Activated T-cell treated with anti-CD3 and anti-CD28 coated beads, Interleukin-2, amount 50 U/mL, for 24 hours (primary cell): ENCODE measurements at regions not wholly inside any gene's neighbourhood (a gene's known extent, or its start where the extent isn't known, plus 50 kb on each side); places are given as distances from the start of the nearest gene placed in this dataset.

Experiments
- DNase-seq: peaks from one replicate; pipeline ENCODE4 v3.0.0-alpha.2; 2020
- H3K27ac Mint-ChIP-seq: 2 replicates; pipeline ENCODE4 v1.8.0; 2020; ENCODE audit warnings: mild to moderate bottlenecking, mixed read lengths
- H3K27me3 Mint-ChIP-seq: 2 replicates; pipeline ENCODE4 v1.8.0; 2020; ENCODE audit warnings: mixed read lengths
- H3K36me3 Mint-ChIP-seq: 2 replicates; pipeline ENCODE4 v1.8.0; 2020; ENCODE audit warnings: low read depth, mixed read lengths
- H3K4me1 Mint-ChIP-seq: 2 replicates; pipeline ENCODE4 v1.8.0; 2020; ENCODE audit warnings: low read depth, mixed read lengths
- H3K4me3 Mint-ChIP-seq: 2 replicates; pipeline ENCODE4 v1.8.0; 2020; ENCODE audit warnings: mild to moderate bottlenecking, moderate library complexity, mixed read lengths
- H3K9me3 Mint-ChIP-seq: 2 replicates; pipeline ENCODE4 v1.8.0; 2020; ENCODE audit warnings: mixed read lengths

GRCh38 chr6:140992678-140993077 lies 1140.0 kb upstream of the GJE1 start:
- H3K4me3 Mint-ChIP-seq = no peak overlapping the region
- H3K36me3 Mint-ChIP-seq = no peaks in the 10 kb centered on the region
- no peak for DNase-seq
- no peaks in the 10 kb centered on the region for H3K4me1 Mint-ChIP-seq
- peaks cover 4% of the 10 kb centered on the region for H3K27me3 Mint-ChIP-seq
- peaks cover 2% of the 10 kb centered on the region for H3K9me3 Mint-ChIP-seq
- no peak overlapping the region for H3K27ac Mint-ChIP-seq

GRCh38 chr6:140988780-140989179 lies 1143.9 kb upstream of the GJE1 start:
- no peak overlapping the region for H3K27ac Mint-ChIP-seq
- peaks cover 4% of the 10 kb centered on the region for H3K27me3 Mint-ChIP-seq
- no peak for DNase-seq
- H3K4me1 Mint-ChIP-seq = no peaks in the 10 kb centered on the region
- H3K4me3 Mint-ChIP-seq = no peak overlapping the region
- H3K9me3 Mint-ChIP-seq = peaks cover 2% of the 10 kb centered on the region
- H3K36me3 Mint-ChIP-seq = no peaks in the 10 kb centered on the region

- Mint-ChIP-seq H3K4me1 (no peaks in the 10 kb centered on the region), H3K9me3 (peaks cover 2% of the 10 kb centered on the region), H3K36me3 (no peaks in the 10 kb centered on the region), H3K4me3 (no peak overlapping the region), H3K27me3 (peaks cover 4% of the 10 kb centered on the region), H3K27ac (no peak overlapping the region)
- DNase-seq = no peak
Observed at GRCh38 chr6:140987364-140988155, 1145.2 kb upstream of the GJE1 start.

- H3K27me3 Mint-ChIP-seq = peaks cover 4% of the 10 kb centered on the region
- no peaks in the 10 kb centered on the region for H3K36me3 Mint-ChIP-seq
Observed at GRCh38 chr6:140985679-140986275, 1146.9 kb upstream of the GJE1 start.

GRCh38 chr6:140980265-140980887 lies 1152.3 kb upstream of the GJE1 start:
- Mint-ChIP-seq H3K27me3 (no peaks in the 10 kb centered on the region), H3K36me3 (no peaks in the 10 kb centered on the region), H3K9me3 (no peaks in the 10 kb centered on the region), H3K27ac (no peak overlapping the region), H3K4me3 (no peak overlapping the region), H3K4me1 (no peaks in the 10 kb centered on the region)
- no peak for DNase-seq

More at GRCh38 chr6:140985679-140986275, 1146.9 kb upstream of the GJE1 start:
- H3K4me3 Mint-ChIP-seq = no peak overlapping the region
- H3K4me1 Mint-ChIP-seq = no peaks in the 10 kb centered on the region
- no peak overlapping the region for H3K27ac Mint-ChIP-seq
- no peak for DNase-seq
- H3K9me3 Mint-ChIP-seq = no peaks in the 10 kb centered on the region

- Mint-ChIP-seq H3K4me3 (no peak overlapping the region), H3K4me1 (no peaks in the 10 kb centered on the region), H3K27ac (no peak overlapping the region), H3K27me3 (no peaks in the 10 kb centered on the region), H3K9me3 (no peaks in the 10 kb centered on the region), H3K36me3 (no peaks in the 10 kb centered on the region)
- no peak for DNase-seq
Observed at GRCh38 chr6:140979642-140980091, 1153.1 kb upstream of the GJE1 start.

- H3K27me3 Mint-ChIP-seq = no peaks in the 10 kb centered on the region
- DNase-seq = no peak
- H3K36me3 Mint-ChIP-seq = no peaks in the 10 kb centered on the region
- H3K4me1 Mint-ChIP-seq = no peaks in the 10 kb centered on the region
- H3K4me3 Mint-ChIP-seq = no peak overlapping the region
- no peaks in the 10 kb centered on the region for H3K9me3 Mint-ChIP-seq
- no peak overlapping the region for H3K27ac Mint-ChIP-seq
Observed at GRCh38 chr6:140977403-140977802, 1155.3 kb upstream of the GJE1 start.

- H3K27me3 Mint-ChIP-seq = no peaks in the 10 kb centered on the region
- no peaks in the 10 kb centered on the region for H3K36me3 Mint-ChIP-seq
- DNase-seq = no peak
- no peak overlapping the region for H3K27ac Mint-ChIP-seq
- H3K9me3 Mint-ChIP-seq = peaks cover 2% of the 10 kb centered on the region
- H3K4me3 Mint-ChIP-seq = no peak overlapping the region
- no peaks in the 10 kb centered on the region for H3K4me1 Mint-ChIP-seq
Observed at GRCh38 chr6:140976806-140977205, 1155.9 kb upstream of the GJE1 start.

GRCh38 chr6:140970485-140970884 lies 1162.2 kb upstream of the GJE1 start:
- no peak overlapping the region for H3K27ac Mint-ChIP-seq
- no peak overlapping the region for H3K4me3 Mint-ChIP-seq
- DNase-seq = no peak
- peaks cover 6% of the 10 kb centered on the region for H3K9me3 Mint-ChIP-seq
- H3K27me3 Mint-ChIP-seq = peaks cover 3% of the 10 kb centered on the region
- H3K4me1 Mint-ChIP-seq = no peaks in the 10 kb centered on the region
- no peaks in the 10 kb centered on the region for H3K36me3 Mint-ChIP-seq

GRCh38 chr6:140968062-140968461 lies 1164.7 kb upstream of the GJE1 start:
- no peak for DNase-seq
- H3K27me3 Mint-ChIP-seq = peaks cover 6% of the 10 kb centered on the region
- H3K4me1 Mint-ChIP-seq = no peaks in the 10 kb centered on the region
- peaks cover 6% of the 10 kb centered on the region for H3K9me3 Mint-ChIP-seq
- no peak overlapping the region for H3K27ac Mint-ChIP-seq
- no peaks in the 10 kb centered on the region for H3K36me3 Mint-ChIP-seq
- no peak overlapping the region for H3K4me3 Mint-ChIP-seq

GRCh38 chr6:140966676-140967075 lies 1166.0 kb upstream of the GJE1 start:
- peaks cover 4% of the 10 kb centered on the region for H3K9me3 Mint-ChIP-seq
- H3K36me3 Mint-ChIP-seq = no peaks in the 10 kb centered on the region
- no peak overlapping the region for H3K27ac Mint-ChIP-seq
- H3K4me3 Mint-ChIP-seq = no peak overlapping the region
- H3K27me3 Mint-ChIP-seq = peaks cover 6% of the 10 kb centered on the region
- H3K4me1 Mint-ChIP-seq = no peaks in the 10 kb centered on the region
- DNase-seq = no peak

- peaks cover 3% of the 10 kb centered on the region for H3K27me3 Mint-ChIP-seq
- H3K36me3 Mint-ChIP-seq = no peaks in the 10 kb centered on the region
- H3K4me1 Mint-ChIP-seq = no peaks in the 10 kb centered on the region
- H3K4me3 Mint-ChIP-seq = no peak overlapping the region
- H3K27ac Mint-ChIP-seq = no peak overlapping the region
- H3K9me3 Mint-ChIP-seq = no peaks in the 10 kb centered on the region
- no peak for DNase-seq
Observed at GRCh38 chr6:140960566-140960965, 1172.2 kb upstream of the GJE1 start.

GRCh38 chr6:140957386-140957785 lies 1175.3 kb upstream of the GJE1 start:
- Mint-ChIP-seq H3K36me3 (no peaks in the 10 kb centered on the region), H3K27me3 (no peaks in the 10 kb centered on the region), H3K4me1 (no peaks in the 10 kb centered on the region), H3K4me3 (no peak overlapping the region), H3K27ac (no peak overlapping the region), H3K9me3 (no peaks in the 10 kb centered on the region)
- DNase-seq = no peak

- no peak for DNase-seq
- no peak overlapping the region for H3K27ac Mint-ChIP-seq
- no peak overlapping the region for H3K4me3 Mint-ChIP-seq
- no peaks in the 10 kb centered on the region for H3K36me3 Mint-ChIP-seq
- no peaks in the 10 kb centered on the region for H3K27me3 Mint-ChIP-seq
- H3K9me3 Mint-ChIP-seq = no peaks in the 10 kb centered on the region
- no peaks in the 10 kb centered on the region for H3K4me1 Mint-ChIP-seq
Observed at GRCh38 chr6:140956571-140957369, 1176.0 kb upstream of the GJE1 start.
